Panc1 (cell line): ENCODE measurements at regions not wholly inside any gene's neighbourhood (a gene's known extent, or its start where the extent isn't known, plus 50 kb on each side); places are given as distances from the start of the nearest gene placed in this dataset.

Experiments used
- ATAC-seq: fragments of 200-7000 bp; cut with Tn5 transposase; 2 replicates; pipeline ENCODE4 v1.9.1; 2020; ENCODE audit warnings: mild to moderate bottlenecking, moderate library complexity
- BruUV-seq: library from RNA; stranded (reverse); fragments of 400-500 nt; replicated peaks from 2 replicates; lab custom pipeline; 2021; lab: Mats Ljungman, UMichigan
- CTCF ChIA-PET: fragments of 300-600 bp; sonication (Branson Sonifier 250); formaldehyde crosslinking; loops from one replicate; lab custom pipeline; 2022; ENCODE audit warnings: antibody characterized with exemption; lab: Charles Lee
- POLR2A ChIA-PET: fragments of 300-600 bp; sonication (Branson Sonifier 250); formaldehyde crosslinking; loops from one replicate; lab custom pipeline; 2022; ENCODE audit warnings: antibody characterized with exemption; lab: Charles Lee
- DNase-seq: peaks from one replicate; pipeline ENCODE4 v3.0.0-alpha.2; 2010; ENCODE audit warnings: low read depth, low spot score
- H3K27ac ChIP-seq: 2 replicates; pipeline ENCODE4 v1.5.1; 2011; ENCODE audit warnings: mild to moderate bottlenecking, low read length, inconsistent platforms
- H3K27me3 ChIP-seq: fragments of 200-500 bp; sonication (Bioruptor generic); 2 replicates; pipeline ENCODE4 v1.6.0; 2014; ENCODE audit warnings: low read length, inconsistent platforms; ENCODE audit not compliant: control insufficient read depth, insufficient read depth
- H3K36me3 ChIP-seq: fragments of 200-500 bp; sonication (Bioruptor generic); 2 replicates; pipeline ENCODE4 v1.5.1; 2014; ENCODE audit warnings: inconsistent platforms, mild to moderate bottlenecking, low read length, moderate library complexity; ENCODE audit not compliant: control insufficient read depth, insufficient read depth
- H3K4me1 ChIP-seq: 2 replicates; pipeline ENCODE4 v1.5.1; 2011; ENCODE audit warnings: inconsistent platforms, mild to moderate bottlenecking, low read length, moderate library complexity; ENCODE audit not compliant: control insufficient read depth, insufficient read depth
- H3K4me3 ChIP-seq, 2 experiments: 2 replicates each; pipeline ENCODE4 v1.5.1; 2011 to 2012; ENCODE audit warnings: low read depth in 2 of 2, low read length in 2 of 2, mild to moderate bottlenecking in 2 of 2, inconsistent platforms in 1 of 2, moderate library complexity in 1 of 2
- H3K9me3 ChIP-seq: fragments of 200-500 bp; sonication (Bioruptor generic); 2 replicates; pipeline ENCODE4 v1.5.1; 2014; ENCODE audit warnings: low read depth, mild to moderate bottlenecking, inconsistent platforms, low read length, moderate library complexity; ENCODE audit not compliant: control insufficient read depth, insufficient read depth
- POLR2AphosphoS5 ChIP-seq: IDR thresholded peaks from 2 replicates; pipeline ENCODE4 v1.6.1; 2012; ENCODE audit warnings: mild to moderate bottlenecking, low read depth, low read length, moderate library complexity
- SIN3A ChIP-seq: IDR thresholded peaks from 2 replicates; pipeline ENCODE4 v1.6.1; 2012; ENCODE audit warnings: low read depth, mild to moderate bottlenecking, low read length, moderate library complexity, borderline replicate concordance; ENCODE audit not compliant: insufficient read depth
- TCF7L2 ChIP-seq: IDR thresholded peaks from 2 replicates; pipeline ENCODE4 v1.6.1; 2011; ENCODE audit warnings: mild to moderate bottlenecking, low read depth, low read length, inconsistent platforms
- in situ Hi-C: cut with HindIII; loops from 2 replicates; pipeline ENCODE4 v1.10.0; 2016; ENCODE audit warnings: low sequenced_read_pairs, low pct_unique_long_range_greater_than_20kb
- intact Hi-C: fragments of 100-400 bp; cut with micrococcal nuclease; formaldehyde crosslinking; loops from one replicate; pipeline ENCODE4 v1.10.0; 2022; ENCODE audit not compliant: unreplicated experiment
- TF ChIP-seq, protein P1 (sequence below): fragments of 450-650 bp; IDR thresholded peaks from 2 replicates; pipeline ENCODE4 v1.5.1; 2017; ENCODE audit warnings: mild to moderate bottlenecking
- TF ChIP-seq, protein P2 (sequence below), 2 experiments: IDR thresholded peaks; 2 replicates each; pipeline ENCODE4 v1.6.1; 2011 to 2012; ENCODE audit warnings: low read depth in 2 of 2, control low read depth in 1 of 2, low read length in 1 of 2, mild to moderate bottlenecking in 1 of 2, moderate library complexity in 1 of 2; ENCODE audit not compliant: insufficient read depth in 1 of 2

DNA sequence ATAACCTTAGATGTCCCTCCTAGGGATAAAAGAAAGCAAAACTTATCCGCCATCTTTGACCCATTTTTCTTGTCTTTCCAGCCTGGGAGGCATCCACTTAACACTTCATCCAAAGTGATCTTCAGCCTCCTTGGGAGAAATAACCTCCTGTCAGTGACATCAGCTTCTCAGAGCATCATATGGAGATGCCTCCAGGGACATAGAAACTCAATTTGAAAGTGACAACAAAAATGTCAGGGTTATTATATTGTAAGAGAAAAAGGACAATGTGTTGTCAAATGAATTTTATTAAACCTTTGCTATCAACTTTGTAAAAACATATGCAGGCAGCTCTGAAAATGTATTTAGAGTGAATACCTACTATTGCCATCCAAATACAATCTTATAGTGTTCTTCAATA, 371.2 kb upstream of the ADARB2 start:
- DNase-seq (no peak), ATAC-seq (no peak)
- ChIA-PET CTCF (no interaction called here), POLR2A (no interaction called here)
- no peaks in the 10 kb centered on the region for H3K27me3 ChIP-seq
- H3K9me3 ChIP-seq, result no peaks in the 10 kb centered on the region
- no peak overlapping the region for H3K4me3 ChIP-seq
- H3K36me3 ChIP-seq, result no peaks in the 10 kb centered on the region
- intact Hi-C loops, result no loop called here
- BruUV-seq, result no TSS peak
- in situ Hi-C loops, result no loop called here
- TF ChIP-seq TCF7L2 (no peak), SIN3A (no peak), POLR2AphosphoS5 (no peak)
- TF ChIP-seq, protein P1, sequence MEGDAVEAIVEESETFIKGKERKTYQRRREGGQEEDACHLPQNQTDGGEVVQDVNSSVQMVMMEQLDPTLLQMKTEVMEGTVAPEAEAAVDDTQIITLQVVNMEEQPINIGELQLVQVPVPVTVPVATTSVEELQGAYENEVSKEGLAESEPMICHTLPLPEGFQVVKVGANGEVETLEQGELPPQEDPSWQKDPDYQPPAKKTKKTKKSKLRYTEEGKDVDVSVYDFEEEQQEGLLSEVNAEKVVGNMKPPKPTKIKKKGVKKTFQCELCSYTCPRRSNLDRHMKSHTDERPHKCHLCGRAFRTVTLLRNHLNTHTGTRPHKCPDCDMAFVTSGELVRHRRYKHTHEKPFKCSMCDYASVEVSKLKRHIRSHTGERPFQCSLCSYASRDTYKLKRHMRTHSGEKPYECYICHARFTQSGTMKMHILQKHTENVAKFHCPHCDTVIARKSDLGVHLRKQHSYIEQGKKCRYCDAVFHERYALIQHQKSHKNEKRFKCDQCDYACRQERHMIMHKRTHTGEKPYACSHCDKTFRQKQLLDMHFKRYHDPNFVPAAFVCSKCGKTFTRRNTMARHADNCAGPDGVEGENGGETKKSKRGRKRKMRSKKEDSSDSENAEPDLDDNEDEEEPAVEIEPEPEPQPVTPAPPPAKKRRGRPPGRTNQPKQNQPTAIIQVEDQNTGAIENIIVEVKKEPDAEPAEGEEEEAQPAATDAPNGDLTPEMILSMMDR, result no peak
- TF ChIP-seq, protein P2, sequence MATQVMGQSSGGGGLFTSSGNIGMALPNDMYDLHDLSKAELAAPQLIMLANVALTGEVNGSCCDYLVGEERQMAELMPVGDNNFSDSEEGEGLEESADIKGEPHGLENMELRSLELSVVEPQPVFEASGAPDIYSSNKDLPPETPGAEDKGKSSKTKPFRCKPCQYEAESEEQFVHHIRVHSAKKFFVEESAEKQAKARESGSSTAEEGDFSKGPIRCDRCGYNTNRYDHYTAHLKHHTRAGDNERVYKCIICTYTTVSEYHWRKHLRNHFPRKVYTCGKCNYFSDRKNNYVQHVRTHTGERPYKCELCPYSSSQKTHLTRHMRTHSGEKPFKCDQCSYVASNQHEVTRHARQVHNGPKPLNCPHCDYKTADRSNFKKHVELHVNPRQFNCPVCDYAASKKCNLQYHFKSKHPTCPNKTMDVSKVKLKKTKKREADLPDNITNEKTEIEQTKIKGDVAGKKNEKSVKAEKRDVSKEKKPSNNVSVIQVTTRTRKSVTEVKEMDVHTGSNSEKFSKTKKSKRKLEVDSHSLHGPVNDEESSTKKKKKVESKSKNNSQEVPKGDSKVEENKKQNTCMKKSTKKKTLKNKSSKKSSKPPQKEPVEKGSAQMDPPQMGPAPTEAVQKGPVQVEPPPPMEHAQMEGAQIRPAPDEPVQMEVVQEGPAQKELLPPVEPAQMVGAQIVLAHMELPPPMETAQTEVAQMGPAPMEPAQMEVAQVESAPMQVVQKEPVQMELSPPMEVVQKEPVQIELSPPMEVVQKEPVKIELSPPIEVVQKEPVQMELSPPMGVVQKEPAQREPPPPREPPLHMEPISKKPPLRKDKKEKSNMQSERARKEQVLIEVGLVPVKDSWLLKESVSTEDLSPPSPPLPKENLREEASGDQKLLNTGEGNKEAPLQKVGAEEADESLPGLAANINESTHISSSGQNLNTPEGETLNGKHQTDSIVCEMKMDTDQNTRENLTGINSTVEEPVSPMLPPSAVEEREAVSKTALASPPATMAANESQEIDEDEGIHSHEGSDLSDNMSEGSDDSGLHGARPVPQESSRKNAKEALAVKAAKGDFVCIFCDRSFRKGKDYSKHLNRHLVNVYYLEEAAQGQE (IDR thresholded peaks at IDR 0.05; ENCODE audit: insufficient read depth in 1 of 2, low read depth in 2 of 2, low read length in 1 of 2), result no peak
- H3K4me1 ChIP-seq, result no peaks in the 10 kb centered on the region
- H3K27ac ChIP-seq, result no peak overlapping the region

DNA sequence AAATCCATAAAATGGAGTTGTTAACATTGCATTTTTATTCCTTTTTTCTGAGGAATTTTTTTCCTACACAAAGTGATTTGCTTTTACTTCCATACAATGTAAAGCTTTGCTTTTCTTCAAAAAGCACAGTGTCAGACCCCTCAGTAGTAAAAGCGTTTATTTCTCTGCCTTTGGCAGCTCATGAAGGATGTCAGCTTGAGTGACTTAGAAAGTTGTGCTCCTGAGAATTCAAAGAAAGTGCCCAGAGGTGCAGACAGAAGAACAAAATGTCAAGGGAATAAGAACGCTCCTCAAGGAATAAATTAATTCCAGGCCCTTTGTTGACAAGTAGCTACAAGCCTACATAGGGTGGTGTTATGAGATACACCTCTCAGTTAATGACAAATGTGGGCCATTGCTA, 369.3 kb upstream of the ADARB2 start:
- no peak overlapping the region for H3K4me3 ChIP-seq
- H3K4me1 ChIP-seq, result no peaks in the 10 kb centered on the region
- no peak for ATAC-seq
- POLR2A ChIA-PET, result interaction anchor here (0.6 kb wide), 1 partner anchor 76 kb away, joined by 6 read pairs; no protein-coding TSS in a partner anchor
- TF ChIP-seq, protein P1, result no peak
- TF ChIP-seq SIN3A (no peak), TCF7L2 (no peak), POLR2AphosphoS5 (no peak)
- TF ChIP-seq, protein P2 (IDR thresholded peaks at IDR 0.05; ENCODE audit: insufficient read depth in 1 of 2, low read depth in 2 of 2, low read length in 1 of 2), result no peak
- no peak for DNase-seq
- intact Hi-C loops, result no loop called here
- H3K27me3 ChIP-seq, result no peaks in the 10 kb centered on the region
- CTCF ChIA-PET, result no interaction called here
- no peaks in the 10 kb centered on the region for H3K9me3 ChIP-seq
- no TSS peak for BruUV-seq
- in situ Hi-C loops, result no loop called here
- H3K27ac ChIP-seq, result no peak overlapping the region
- no peaks in the 10 kb centered on the region for H3K36me3 ChIP-seq
